Gastroesophageal sphincter (tissue), 3 donors: ENCODE measurements at regions not wholly inside any gene's neighbourhood (a gene's known extent, or its start where the extent isn't known, plus 50 kb on each side); places are given as distances from the start of the nearest gene placed in this dataset.

Experiments
- EP300 ChIP-seq: sonication (generic); formaldehyde crosslinking; IDR thresholded peaks from one replicate; pipeline ENCODE4 v1.6.1; 2017; ENCODE audit warnings: antibody characterized with exemption, mild to moderate bottlenecking
- POLR2A ChIP-seq, 2 donors: fragments of 450-650 bp; IDR thresholded peaks; one replicate each; pipeline ENCODE4 v1.6.1; 2017; ENCODE audit warnings: antibody characterized with exemption in 2 of 2, mild to moderate bottlenecking in 2 of 2, moderate library complexity in 1 of 2
- POLR2AphosphoS5 ChIP-seq: sonication (generic); formaldehyde crosslinking; IDR thresholded peaks from one replicate; pipeline ENCODE4 v1.6.1; 2017; ENCODE audit warnings: antibody characterized with exemption
- TF ChIP-seq, protein P1 (sequence below), 4 experiments: fragments of 200-600 bp in 2 of 4; fragments of 450-650 bp in 2 of 4; sonication (generic) in 1 of 4; IDR thresholded peaks; one replicate each; pipeline ENCODE4 v1.5.1; 2017 to 2019; ENCODE audit warnings: antibody characterized with exemption in 4 of 4, mild to moderate bottlenecking in 2 of 4, moderate library complexity in 2 of 4

DNA sequence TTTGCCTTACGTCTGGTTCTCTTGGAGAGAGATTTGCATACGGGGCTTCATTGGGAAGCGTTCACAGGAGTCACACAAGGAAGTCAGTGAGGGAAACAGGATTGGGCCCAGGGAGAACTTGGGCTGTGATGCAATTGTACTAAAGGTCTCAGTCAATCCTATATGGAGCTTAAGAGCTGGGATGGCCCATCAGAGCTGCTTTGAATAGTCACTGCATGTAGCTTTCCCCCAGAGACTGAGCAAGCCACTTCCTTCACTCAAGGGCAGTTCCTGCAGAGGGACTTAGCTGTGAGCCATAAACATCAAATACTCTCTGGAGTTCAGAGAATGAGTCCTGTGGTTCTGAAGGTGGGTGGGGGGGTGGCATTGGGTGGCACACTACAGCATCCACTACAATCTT lies 605.4 kb downstream of the MED13L start:
- TF ChIP-seq POLR2A (IDR thresholded peaks at IDR 0.05) (no peak), POLR2AphosphoS5 (no peak), EP300 (no peak)
- TF ChIP-seq, protein P1, sequence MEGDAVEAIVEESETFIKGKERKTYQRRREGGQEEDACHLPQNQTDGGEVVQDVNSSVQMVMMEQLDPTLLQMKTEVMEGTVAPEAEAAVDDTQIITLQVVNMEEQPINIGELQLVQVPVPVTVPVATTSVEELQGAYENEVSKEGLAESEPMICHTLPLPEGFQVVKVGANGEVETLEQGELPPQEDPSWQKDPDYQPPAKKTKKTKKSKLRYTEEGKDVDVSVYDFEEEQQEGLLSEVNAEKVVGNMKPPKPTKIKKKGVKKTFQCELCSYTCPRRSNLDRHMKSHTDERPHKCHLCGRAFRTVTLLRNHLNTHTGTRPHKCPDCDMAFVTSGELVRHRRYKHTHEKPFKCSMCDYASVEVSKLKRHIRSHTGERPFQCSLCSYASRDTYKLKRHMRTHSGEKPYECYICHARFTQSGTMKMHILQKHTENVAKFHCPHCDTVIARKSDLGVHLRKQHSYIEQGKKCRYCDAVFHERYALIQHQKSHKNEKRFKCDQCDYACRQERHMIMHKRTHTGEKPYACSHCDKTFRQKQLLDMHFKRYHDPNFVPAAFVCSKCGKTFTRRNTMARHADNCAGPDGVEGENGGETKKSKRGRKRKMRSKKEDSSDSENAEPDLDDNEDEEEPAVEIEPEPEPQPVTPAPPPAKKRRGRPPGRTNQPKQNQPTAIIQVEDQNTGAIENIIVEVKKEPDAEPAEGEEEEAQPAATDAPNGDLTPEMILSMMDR (IDR thresholded peaks at IDR 0.05) = no peak
